Neuronal stem cell (in vitro differentiated cells): ENCODE measurements at regions not wholly inside any gene's neighbourhood (a gene's known extent, or its start where the extent isn't known, plus 50 kb on each side); places are given as distances from the start of the nearest gene placed in this dataset.

Source experiments
- DNase-seq: peaks from one replicate; pipeline ENCODE4 v3.0.0-alpha.2; 2013; ENCODE audit warnings: low spot score
- H2AFZ ChIP-seq: one replicate; pipeline ENCODE4 v1.6.1; 2013; ENCODE audit warnings: mild to moderate bottlenecking, low read length, inconsistent platforms
- H2AK5ac ChIP-seq: 2 replicates; pipeline ENCODE4 v1.6.1; 2013; ENCODE audit warnings: low read depth, mild to moderate bottlenecking, inconsistent platforms, low read length, moderate library complexity, mixed read lengths
- H2BK120ac ChIP-seq: 2 replicates; pipeline ENCODE4 v1.6.1; 2013; ENCODE audit warnings: low read depth, mild to moderate bottlenecking, inconsistent platforms, low read length, moderate library complexity, mixed read lengths
- H2BK12ac ChIP-seq: one replicate; pipeline ENCODE4 v1.6.1; 2013; ENCODE audit warnings: low read length, inconsistent platforms
- H2BK15ac ChIP-seq: 2 replicates; pipeline ENCODE4 v1.6.1; 2013; ENCODE audit warnings: mild to moderate bottlenecking, low read length, inconsistent platforms, mixed read lengths
- H2BK5ac ChIP-seq: one replicate; pipeline ENCODE4 v1.6.1; 2013; ENCODE audit warnings: inconsistent platforms, mild to moderate bottlenecking, low read length, moderate library complexity
- H3K14ac ChIP-seq: one replicate; pipeline ENCODE4 v1.6.1; 2013; ENCODE audit warnings: low read length, inconsistent platforms
- H3K18ac ChIP-seq: 2 replicates; pipeline ENCODE4 v1.6.1; 2013; ENCODE audit warnings: low read length, inconsistent platforms
- H3K23ac ChIP-seq: 2 replicates; pipeline ENCODE4 v1.6.1; 2013; ENCODE audit warnings: low read depth, mild to moderate bottlenecking, mixed read lengths, low read length, inconsistent platforms; ENCODE audit not compliant: poor library complexity
- H3K27ac ChIP-seq: replicated peaks from 3 replicates; pipeline ENCODE4 v1.5.1; 2013; ENCODE audit warnings: low read length, inconsistent platforms
- H3K27me3 ChIP-seq, 3 experiments: 2 replicates each; pipeline ENCODE4 v1.6.1; 2013; ENCODE audit warnings: low read length in 3 of 3, mild to moderate bottlenecking in 2 of 3, inconsistent platforms in 1 of 3, low read depth in 1 of 3, mixed read lengths in 1 of 3, moderate library complexity in 1 of 3; ENCODE audit not compliant: control insufficient read depth in 3 of 3, insufficient read depth in 3 of 3
- H3K36me3 ChIP-seq, 2 donors: replicated peaks in 1 of 2; 2 replicates each; pipeline ENCODE4 v1.6.1; 2013; ENCODE audit warnings: low read length in 2 of 2; ENCODE audit not compliant: control insufficient read depth in 2 of 2, insufficient read depth in 2 of 2
- H3K4ac ChIP-seq: 2 replicates; pipeline ENCODE4 v1.6.1; 2013; ENCODE audit warnings: inconsistent platforms, mild to moderate bottlenecking, low read length, moderate library complexity
- H3K4me1 ChIP-seq, 2 donors: 1 replicate in 1 of 2; 2 replicates in 1 of 2; pipeline ENCODE4 v1.6.1; 2013; ENCODE audit warnings: low read length in 2 of 2, low read depth in 1 of 2; ENCODE audit not compliant: control insufficient read depth in 2 of 2, insufficient read depth in 1 of 2
- H3K4me2 ChIP-seq: one replicate; pipeline ENCODE4 v1.6.1; 2013; ENCODE audit warnings: mild to moderate bottlenecking, low read length, inconsistent platforms; ENCODE audit not compliant: insufficient read depth, poor library complexity, severe bottlenecking
- H3K4me3 ChIP-seq, 2 donors: 2 replicates each; pipeline ENCODE4 v1.5.1; 2013; ENCODE audit warnings: low read length in 2 of 2, mild to moderate bottlenecking in 2 of 2, inconsistent platforms in 1 of 2, moderate library complexity in 1 of 2
- H3K79me1 ChIP-seq: one replicate; pipeline ENCODE4 v1.6.1; 2013; ENCODE audit warnings: low read depth, mild to moderate bottlenecking, inconsistent platforms, low read length, moderate library complexity
- H3K9ac ChIP-seq: one replicate; pipeline ENCODE4 v1.6.1; 2013; ENCODE audit warnings: mild to moderate bottlenecking, low read depth, low read length, inconsistent platforms; ENCODE audit not compliant: poor library complexity
- H3K9me3 ChIP-seq, 2 donors: replicated peaks in 1 of 2; 2 replicates each; pipeline versions ENCODE3 to v1.6.1; 2013; ENCODE audit warnings: low read length in 2 of 2, mild to moderate bottlenecking in 2 of 2, inconsistent platforms in 1 of 2, low read depth in 1 of 2, mixed read lengths in 1 of 2, moderate library complexity in 1 of 2; ENCODE audit not compliant: control insufficient read depth in 2 of 2, insufficient read depth in 1 of 2
- H4K8ac ChIP-seq: one replicate; pipeline ENCODE4 v1.6.1; 2013; ENCODE audit warnings: low read depth, mild to moderate bottlenecking, inconsistent platforms, low read length, moderate library complexity
- H4K91ac ChIP-seq: one replicate; pipeline ENCODE4 v1.6.1; 2013; ENCODE audit warnings: low read length, low read depth, mild to moderate bottlenecking, inconsistent platforms; ENCODE audit not compliant: poor library complexity
- WGBS, 2 donors: extraction: QIAGEN DNeasy Blood & Tissue Kit; methylation state at CpG; one replicate each; pipeline ENCODE4 v1.1.7; 2013; ENCODE audit warnings: missing lambda C conversion rate in 2 of 2, mixed read lengths in 1 of 2; ENCODE audit not compliant: insufficient read length in 2 of 2, insufficient replicate concordance in 1 of 2; ENCODE audit errors: extremely low coverage in 2 of 2; 5-methylcytosine and 5-hydroxymethylcytosine counted together

GRCh38 chr12:25327321-25327720 is 76.6 kb upstream of the KRAS start:
- no peaks in the 10 kb centered on the region for H3K79me1 ChIP-seq
- no peak overlapping the region for H2BK12ac ChIP-seq
- no peak overlapping the region for H3K27ac ChIP-seq
- no peaks in the 10 kb centered on the region for H3K4me1 ChIP-seq
- DNase-seq: no peak
- no peak overlapping the region for H2AK5ac ChIP-seq
- no peak overlapping the region for H2BK15ac ChIP-seq
- H2AFZ ChIP-seq: no peak overlapping the region
- no peak overlapping the region for H2BK120ac ChIP-seq
- H3K9ac ChIP-seq: no peak overlapping the region
- H3K36me3 ChIP-seq: no peaks in the 10 kb centered on the region
- H3K4ac ChIP-seq: no peak overlapping the region
- no peak overlapping the region for H4K8ac ChIP-seq
- no CpG with 5 or more reads among the region's 4 CpGs for WGBS, 2 donors
- no peak overlapping the region for H3K4me2 ChIP-seq
- H3K23ac ChIP-seq: no peak overlapping the region
- no peak overlapping the region for H2BK5ac ChIP-seq
- no peak overlapping the region for H3K14ac ChIP-seq
- no peak overlapping the region for H4K91ac ChIP-seq
- no peak overlapping the region for H3K18ac ChIP-seq
- H3K4me3 ChIP-seq: no peak overlapping the region
- H3K9me3 ChIP-seq: no peaks in the 10 kb centered on the region
- H3K27me3 ChIP-seq: peaks cover 0 to 3% (median 0%) of the 10 kb centered on the region in 3 experiments

DNA sequence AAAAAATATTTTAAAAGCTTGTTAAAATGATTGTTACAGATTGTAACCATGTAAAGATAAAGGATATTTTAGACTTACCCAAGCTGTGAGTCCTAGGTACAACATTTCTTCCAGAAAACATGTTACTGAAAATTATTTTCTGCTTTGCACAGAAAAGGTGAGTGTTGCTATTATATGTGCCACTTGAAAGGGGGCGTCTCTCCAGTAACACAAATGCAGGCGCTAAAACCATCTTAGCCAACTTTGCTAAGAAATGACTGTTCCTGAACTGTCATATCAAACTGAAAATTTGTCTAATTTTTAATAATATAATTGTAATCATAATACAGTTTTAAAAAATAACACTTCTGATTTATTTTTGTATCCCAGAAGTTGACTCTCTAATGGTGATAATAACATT is 75.6 kb upstream of the KRAS start:
- Histone ChIP-seq H2BK5ac (no peak overlapping the region), H2AFZ (no peak overlapping the region), H4K8ac (no peak overlapping the region), H3K27me3 (peaks cover 0 to 3% (median 0%) of the 10 kb centered on the region in 3 experiments), H3K4me3 (no peak overlapping the region), H2BK12ac (no peak overlapping the region), H3K4me1 (no peaks in the 10 kb centered on the region), H3K27ac (no peak overlapping the region), H3K79me1 (no peaks in the 10 kb centered on the region), H3K14ac (no peak overlapping the region), H4K91ac (no peak overlapping the region), H2AK5ac (no peak overlapping the region), H3K9ac (no peak overlapping the region), H3K9me3 (no peaks in the 10 kb centered on the region), H3K4ac (no peak overlapping the region), H2BK120ac (no peak overlapping the region), H3K4me2 (no peak overlapping the region), H3K23ac (no peak overlapping the region), H3K18ac (no peak overlapping the region), H2BK15ac (no peak overlapping the region), H3K36me3 (no peaks in the 10 kb centered on the region)
- no peak for DNase-seq
- WGBS, 2 donors: no CpG with 5 or more reads among the region's 2 CpGs

GRCh38 chr12:25324861-25325260 is 74.1 kb upstream of the KRAS start:
- H2BK15ac ChIP-seq: no peak overlapping the region

DNA sequence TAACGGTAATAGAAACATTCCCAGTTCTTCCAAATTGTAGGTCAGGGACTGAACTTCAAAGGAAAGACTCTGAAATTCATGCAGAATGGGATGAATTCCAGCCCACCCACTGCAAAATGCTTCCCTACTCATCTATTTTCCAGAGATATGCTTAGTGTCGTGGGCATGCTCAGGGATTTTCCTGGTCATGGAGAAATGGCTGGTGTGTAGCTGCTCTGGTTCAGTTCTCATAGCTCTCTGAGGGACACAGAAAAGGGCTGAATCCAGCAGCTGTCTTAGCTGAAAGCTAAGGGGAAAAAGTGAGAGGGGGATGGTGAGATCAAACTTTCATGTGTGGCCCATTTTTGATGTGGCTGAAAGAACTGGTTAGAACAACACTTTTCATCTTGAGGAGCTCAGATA is 72.9 kb upstream of the KRAS start:
- Histone ChIP-seq H2AFZ (no peak overlapping the region), H3K27ac (no peak overlapping the region), H3K79me1 (no peaks in the 10 kb centered on the region), H2BK15ac (no peak overlapping the region), H2BK120ac (no peak overlapping the region), H3K9me3 (no peaks in the 10 kb centered on the region), H3K14ac (no peak overlapping the region), H3K18ac (no peak overlapping the region), H2BK12ac (no peak overlapping the region), H3K9ac (no peak overlapping the region), H3K4me1 (no peaks in the 10 kb centered on the region), H3K23ac (no peak overlapping the region), H3K4ac (no peak overlapping the region), H4K91ac (no peak overlapping the region), H3K4me3 (no peak overlapping the region), H4K8ac (no peak overlapping the region), H3K36me3 (no peaks in the 10 kb centered on the region), H2AK5ac (no peak overlapping the region), H3K4me2 (no peak overlapping the region), H3K27me3 (peaks cover 0 to 3% (median 0%) of the 10 kb centered on the region in 3 experiments), H2BK5ac (no peak overlapping the region)
- no CpG with 5 or more reads among the region's 2 CpGs for WGBS, 2 donors
- DNase-seq: no peak

More at GRCh38 chr12:25324861-25325260, 74.1 kb upstream of the KRAS start:
- Histone ChIP-seq H3K4me3 (no peak overlapping the region), H3K14ac (no peak overlapping the region), H3K9me3 (no peaks in the 10 kb centered on the region), H3K36me3 (no peaks in the 10 kb centered on the region), H3K23ac (no peak overlapping the region), H4K8ac (no peak overlapping the region), H4K91ac (no peak overlapping the region), H2AFZ (no peak overlapping the region), H3K27me3 (peaks cover 0 to 3% (median 0%) of the 10 kb centered on the region in 3 experiments), H2BK12ac (no peak overlapping the region), H3K79me1 (no peaks in the 10 kb centered on the region), H3K9ac (no peak overlapping the region), H3K18ac (no peak overlapping the region), H2BK5ac (no peak overlapping the region), H2AK5ac (no peak overlapping the region), H3K4ac (no peak overlapping the region), H3K27ac (no peak overlapping the region), H3K4me1 (no peaks in the 10 kb centered on the region), H3K4me2 (no peak overlapping the region), H2BK120ac (no peak overlapping the region)
- DNase-seq: no peak
- no CpG with 5 or more reads among the region's 2 CpGs for WGBS, 2 donors
